ENCODE measurements at regions not wholly inside any gene's neighbourhood (a gene's known extent, or its start where the extent isn't known, plus 50 kb on each side); places are given as distances from the start of the nearest gene placed in this dataset.
A peak's percentile ranks its signal among the peaks of the same experiment; 100 is the strongest.
"Not testable (repeated sequence)": the region's sequence is repeated elsewhere in the genome, so short reads cannot be mapped to it uniquely, and the experiment has no call there.

DNA sequence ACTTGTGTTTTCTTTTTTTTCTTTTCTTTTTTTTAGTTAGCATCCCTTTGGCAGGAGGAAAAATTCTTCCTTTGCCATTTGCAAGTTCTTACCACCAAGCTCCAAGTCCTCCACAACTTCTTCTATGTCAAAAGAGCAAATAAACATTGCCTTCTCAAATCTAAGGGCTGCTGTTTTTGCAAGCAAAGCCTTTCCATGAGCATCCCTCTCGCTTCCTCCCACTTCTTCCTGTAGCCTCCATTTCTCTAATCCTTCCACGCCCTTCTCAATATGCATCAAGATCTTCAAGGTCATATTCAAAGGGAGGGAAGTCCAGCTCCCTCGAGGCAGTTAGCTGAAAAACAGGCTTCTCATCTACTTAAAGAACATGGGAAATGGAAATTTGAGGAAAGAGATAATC is 147.1 kb downstream of the ADSS2 start:
- Mint-ChIP-seq H3K27me3 (no peaks in the 10 kb centered on the region), H3K9me3 (peaks cover 0 to 10% (median 4%) of the 10 kb centered on the region in 7 donors), H3K27ac (peak overlapping the region in 2 of 6 donors; percentile 12 to 18), H3K4me3 (no peak overlapping the region), H3K36me3 (peaks cover 0 to 10% of the 10 kb centered on the region in 2 donors), H3K4me1 (peaks cover under 1 to 9% (median 4%) of the 10 kb centered on the region in 3 donors)
- DNase-seq (no peak), ATAC-seq (ENCODE audit: low read depth in 2 of 2) (no peak)

DNA sequence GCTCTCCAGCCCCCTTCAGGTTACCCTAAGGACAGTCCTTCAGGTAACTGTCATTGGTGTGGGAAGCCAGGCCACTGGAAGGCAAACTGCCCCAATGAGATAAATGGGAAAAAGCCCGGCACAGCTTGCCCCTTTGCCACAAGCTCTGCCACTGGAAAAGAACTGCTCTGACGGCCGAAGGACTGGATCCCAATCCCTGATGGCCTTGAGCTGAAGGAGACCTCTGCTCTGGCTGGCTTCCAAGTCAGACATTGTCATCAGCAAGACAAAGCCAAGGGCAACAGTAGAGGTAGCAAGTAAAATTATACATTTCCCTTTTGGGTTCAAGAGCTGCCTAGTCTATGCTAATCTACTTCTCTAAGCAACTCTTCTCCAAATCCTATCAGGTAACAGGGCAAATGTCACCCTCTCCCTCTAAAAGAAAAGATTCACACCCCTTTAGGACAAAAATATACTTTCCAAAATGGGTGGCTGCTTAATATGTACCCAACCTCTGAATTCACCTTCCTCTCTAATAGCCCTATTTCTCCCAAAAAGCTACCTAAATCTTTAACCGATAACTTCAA is 145.8 kb downstream of the ADSS2 start:
- Mint-ChIP-seq H3K4me1 (peaks cover 0 to 4% (median 4%) of the 10 kb centered on the region in 3 donors), H3K4me3 (no peak overlapping the region), H3K36me3 (peaks cover 0 to 12% of the 10 kb centered on the region in 2 donors), H3K27me3 (no peaks in the 10 kb centered on the region), H3K9me3 (peaks cover 0 to 11% (median 4%) of the 10 kb centered on the region in 7 donors), H3K27ac (peak overlapping the region in 2 of 6 donors; percentile 44 to 65)
- ATAC-seq (ENCODE audit: low read depth in 2 of 2) (no peak), DNase-seq (no peak)

GRCh38 chr1:244306544-244306943 is 145.2 kb downstream of the ADSS2 start:
- DNase-seq (no peak), ATAC-seq (ENCODE audit: low read depth in 2 of 2) (no peak)
- no peaks in the 10 kb centered on the region for H3K27me3 Mint-ChIP-seq
- H3K4me3 Mint-ChIP-seq, result no peak overlapping the region
- peaks cover 0 to 13% (median 4%) of the 10 kb centered on the region in 7 donors for H3K9me3 Mint-ChIP-seq
- peaks cover 0 to 18% of the 10 kb centered on the region in 2 donors for H3K36me3 Mint-ChIP-seq
- peaks cover 0 to 4% (median 0%) of the 10 kb centered on the region in 3 donors for H3K4me1 Mint-ChIP-seq
- no peak overlapping the region for H3K27ac Mint-ChIP-seq

DNA sequence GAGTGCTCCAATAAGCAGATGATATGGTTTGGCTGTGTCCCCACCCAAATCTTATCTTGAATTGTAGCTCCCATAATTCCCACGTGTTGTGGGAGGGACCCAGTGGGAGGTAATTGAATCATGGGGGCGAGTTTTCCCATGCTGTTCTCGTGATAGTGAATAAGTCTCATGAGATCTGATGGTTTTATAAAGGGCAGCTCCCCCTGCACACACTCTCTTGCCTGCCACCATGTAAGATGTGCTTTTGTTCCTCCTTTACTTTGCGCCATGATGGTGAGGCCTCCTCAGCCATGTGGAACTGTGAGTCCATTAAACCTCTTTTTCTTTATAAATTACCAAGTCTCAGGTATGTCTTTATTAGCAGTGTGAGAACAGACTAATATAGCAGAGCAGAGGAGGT is 142.5 kb downstream of the ADSS2 start:
- not testable (repeated sequence) for H3K27ac Mint-ChIP-seq; ATAC-seq (ENCODE audit: low read depth in 2 of 2); H3K4me3 Mint-ChIP-seq; H3K4me1 Mint-ChIP-seq; H3K27me3 Mint-ChIP-seq; DNase-seq
- H3K36me3 Mint-ChIP-seq, result peaks cover 0 to 18% of the 10 kb centered on the region in 2 donors
- H3K9me3 Mint-ChIP-seq, result peaks cover 0 to 13% (median 4%) of the 10 kb centered on the region in 7 donors

- Mint-ChIP-seq H3K27me3 (no peaks in the 10 kb centered on the region), H3K36me3 (peaks cover 0 to 18% of the 10 kb centered on the region in 2 donors), H3K27ac (no peak overlapping the region), H3K4me1 (peaks cover 0 to 3% (median 0%) of the 10 kb centered on the region in 3 donors), H3K9me3 (peaks cover 0 to 13% (median 4%) of the 10 kb centered on the region in 7 donors), H3K4me3 (no peak overlapping the region)
- DNase-seq (no peak), ATAC-seq (ENCODE audit: low read depth in 2 of 2) (no peak)
These were observed 139.8 kb downstream of the ADSS2 start for GRCh38 chr1:244311784-244312532.

DNA sequence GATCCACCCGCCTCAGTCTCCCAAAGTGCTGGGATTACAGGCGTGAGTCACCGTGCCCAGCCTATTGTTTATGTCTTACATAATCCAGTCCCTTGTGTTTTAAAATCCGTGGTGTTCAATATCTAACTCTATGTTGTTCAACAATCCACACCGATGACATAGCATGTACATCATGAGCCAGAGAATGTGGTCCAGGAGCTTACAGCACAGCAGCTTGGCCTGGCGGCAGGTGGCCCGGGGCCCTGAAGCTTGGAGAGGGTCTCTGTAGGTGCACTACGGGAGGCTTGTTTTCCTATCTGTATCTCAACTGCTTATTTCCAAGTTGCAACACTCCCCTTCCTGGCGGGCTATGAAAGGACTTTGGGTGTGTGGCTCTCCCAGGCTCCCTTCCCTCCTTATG is 138.4 kb downstream of the ADSS2 start:
- no peak for ATAC-seq (ENCODE audit: low read depth in 2 of 2)
- Mint-ChIP-seq H3K36me3 (peaks cover 0 to 9% of the 10 kb centered on the region in 2 donors), H3K4me1 (peaks cover 0 to 3% (median under 1%) of the 10 kb centered on the region in 3 donors), H3K9me3 (peaks cover 0 to 13% (median 5%) of the 10 kb centered on the region in 7 donors), H3K4me3 (no peak overlapping the region), H3K27me3 (no peaks in the 10 kb centered on the region), H3K27ac (no peak overlapping the region)
- no peak for DNase-seq

- Mint-ChIP-seq H3K36me3 (peaks cover 0 to 9% of the 10 kb centered on the region in 2 donors), H3K9me3 (peaks cover 0 to 7% (median 0%) of the 10 kb centered on the region in 7 donors), H3K27ac (no peak overlapping the region), H3K4me3 (no peak overlapping the region), H3K27me3 (no peaks in the 10 kb centered on the region), H3K4me1 (peaks cover 10 to 16% (median 13%) of the 10 kb centered on the region in 3 donors)
- DNase-seq (no peak), ATAC-seq (ENCODE audit: low read depth in 2 of 2) (no peak)
These were observed 136.7 kb downstream of the ADSS2 start for GRCh38 chr1:244314921-244315559.

DNA sequence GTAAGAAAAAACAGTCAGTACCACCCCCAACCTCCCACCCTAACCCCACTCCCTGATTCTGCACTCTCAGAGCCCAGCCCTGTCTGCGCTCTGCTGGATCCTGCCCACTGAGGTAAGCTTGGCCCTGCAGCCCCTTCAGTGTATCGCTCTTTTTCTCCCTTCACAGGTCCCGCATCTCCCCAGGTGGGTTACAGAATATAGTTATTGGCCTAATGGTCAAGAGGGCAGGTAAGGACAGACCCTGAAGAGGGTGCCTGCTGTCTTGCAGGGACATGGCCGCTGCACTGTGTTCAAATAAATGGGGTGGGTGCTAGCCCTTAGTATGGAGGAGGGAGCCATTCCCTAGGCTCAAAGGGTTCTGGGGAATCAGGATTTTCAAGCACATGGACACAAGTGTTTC is 135.7 kb downstream of the ADSS2 start:
- no peak overlapping the region for H3K27ac Mint-ChIP-seq
- H3K9me3 Mint-ChIP-seq, result peaks cover 0 to 3% (median 0%) of the 10 kb centered on the region in 7 donors
- ATAC-seq (ENCODE audit: low read depth in 2 of 2) (no peak), DNase-seq (no peak)
- no peak overlapping the region for H3K4me3 Mint-ChIP-seq
- no peaks in the 10 kb centered on the region for H3K27me3 Mint-ChIP-seq
- H3K36me3 Mint-ChIP-seq, result peaks cover 0 to 5% of the 10 kb centered on the region in 2 donors
- H3K4me1 Mint-ChIP-seq, result peaks cover 11 to 20% (median 16%) of the 10 kb centered on the region in 3 donors

GRCh38 chr1:244316407-244316806 is 135.3 kb downstream of the ADSS2 start:
- H3K4me3 Mint-ChIP-seq, result no peak overlapping the region
- DNase-seq (no peak), ATAC-seq (ENCODE audit: low read depth in 2 of 2) (no peak)
- H3K4me1 Mint-ChIP-seq, result peaks cover 11 to 20% (median 16%) of the 10 kb centered on the region in 3 donors
- H3K27ac Mint-ChIP-seq, result no peak overlapping the region
- H3K36me3 Mint-ChIP-seq, result peaks cover 0 to under 1% of the 10 kb centered on the region in 2 donors
- H3K27me3 Mint-ChIP-seq, result no peaks in the 10 kb centered on the region
- peaks cover 0 to 2% (median 0%) of the 10 kb centered on the region in 7 donors for H3K9me3 Mint-ChIP-seq

DNA sequence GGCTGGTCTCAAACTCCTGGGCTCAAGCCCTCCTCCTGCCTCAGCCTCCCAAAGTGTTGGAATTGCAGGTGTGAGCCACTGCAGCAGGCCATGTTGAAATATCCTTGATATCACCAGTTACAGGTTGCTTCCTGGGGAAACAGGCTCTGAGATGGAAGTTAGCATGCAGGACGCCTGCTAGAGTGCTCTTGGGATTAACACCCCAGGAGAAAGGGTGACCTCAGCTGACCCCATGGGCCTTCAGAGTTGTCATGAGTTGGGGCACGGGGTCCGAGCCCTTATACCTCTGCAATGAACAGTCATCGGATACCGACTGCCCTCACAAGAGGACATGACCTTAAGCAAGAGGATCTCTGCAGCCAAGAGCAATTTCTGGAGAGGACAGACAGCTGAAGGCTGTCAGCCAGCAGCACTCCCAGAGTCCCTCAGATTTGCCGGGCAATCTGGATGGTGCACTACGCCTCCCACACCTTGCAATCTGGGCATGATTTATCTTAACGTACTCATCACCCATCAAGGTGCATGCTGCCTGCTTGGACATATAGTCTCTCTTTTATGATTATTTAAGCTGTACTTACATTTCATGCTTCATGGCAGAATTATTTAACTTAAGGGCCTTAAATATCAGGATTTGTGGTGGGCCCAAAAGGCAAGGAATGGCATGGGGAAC is 134.6 kb downstream of the ADSS2 start:
- DNase-seq (no peak), ATAC-seq (ENCODE audit: low read depth in 2 of 2) (no peak)
- H3K27me3 Mint-ChIP-seq, result no peaks in the 10 kb centered on the region
- H3K4me3 Mint-ChIP-seq, result no peak overlapping the region
- peaks cover 0 to 2% (median 0%) of the 10 kb centered on the region in 7 donors for H3K9me3 Mint-ChIP-seq
- H3K36me3 Mint-ChIP-seq, result no peaks in the 10 kb centered on the region
- H3K4me1 Mint-ChIP-seq, result peaks cover 11 to 20% (median 16%) of the 10 kb centered on the region in 3 donors
- no peak overlapping the region for H3K27ac Mint-ChIP-seq

- DNase-seq (no peak), ATAC-seq (ENCODE audit: low read depth in 2 of 2) (no peak)
- peak overlapping the region in 1 of 8 donors; percentile 69 for H3K4me3 Mint-ChIP-seq
- peaks cover 0 to 2% (median 0%) of the 10 kb centered on the region in 7 donors for H3K9me3 Mint-ChIP-seq
- peak overlapping the region in 1 of 6 donors; percentile 76 for H3K27ac Mint-ChIP-seq
- H3K4me1 Mint-ChIP-seq, result peaks cover 11 to 20% (median 16%) of the 10 kb centered on the region in 3 donors
- H3K27me3 Mint-ChIP-seq, result no peaks in the 10 kb centered on the region
- no peaks in the 10 kb centered on the region for H3K36me3 Mint-ChIP-seq
These were observed 133.6 kb downstream of the ADSS2 start for GRCh38 chr1:244318078-244318477.

- no peak for ATAC-seq (ENCODE audit: low read depth in 2 of 2)
- no peaks in the 10 kb centered on the region for H3K27me3 Mint-ChIP-seq
- peak overlapping the region in 1 of 8 donors; percentile 24 for H3K4me3 Mint-ChIP-seq
- H3K4me1 Mint-ChIP-seq, result peaks cover 11 to 22% (median 16%) of the 10 kb centered on the region in 3 donors
- peaks cover 0 to 2% (median 0%) of the 10 kb centered on the region in 7 donors for H3K9me3 Mint-ChIP-seq
- H3K36me3 Mint-ChIP-seq, result no peaks in the 10 kb centered on the region
- peak overlapping the region in 1 of 6 donors; percentile 76 for H3K27ac Mint-ChIP-seq
- no peak for DNase-seq
These were observed 133.2 kb downstream of the ADSS2 start for GRCh38 chr1:244318512-244318911.

Data from naive B cell (primary cell).